ENCODE measurements at regions not wholly inside any gene's neighbourhood (a gene's known extent, or its start where the extent isn't known, plus 50 kb on each side); places are given as distances from the start of the nearest gene placed in this dataset.
"Not testable (repeated sequence)": the region's sequence is repeated elsewhere in the genome, so short reads cannot be mapped to it uniquely, and the experiment has no call there.

- DNase-seq (ENCODE audit: low spot score): no peak
These were observed 806.7 kb upstream of the PRMT6 start for GRCh38 chr1:106249810-106250209.

DNA sequence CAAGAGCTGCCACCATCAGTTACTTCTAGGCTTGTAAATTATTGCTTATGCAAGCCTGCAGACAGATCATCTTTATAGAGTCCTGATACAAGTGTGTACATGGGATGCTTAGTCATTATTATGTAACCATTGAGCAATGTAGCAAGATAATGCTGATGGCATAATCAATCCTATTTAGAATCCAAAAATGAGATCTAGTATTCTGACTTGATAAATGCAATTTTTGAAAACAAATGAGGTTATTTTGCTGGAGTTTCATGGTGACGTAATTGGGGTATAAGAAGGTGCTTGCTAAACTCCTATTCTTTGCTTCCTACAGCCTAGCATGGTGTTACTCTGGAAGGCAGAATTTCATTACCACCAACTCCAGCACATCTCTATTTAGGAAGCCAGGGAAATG, 801.7 kb upstream of the PRMT6 start:
- no peak for DNase-seq (ENCODE audit: low spot score)

DNA sequence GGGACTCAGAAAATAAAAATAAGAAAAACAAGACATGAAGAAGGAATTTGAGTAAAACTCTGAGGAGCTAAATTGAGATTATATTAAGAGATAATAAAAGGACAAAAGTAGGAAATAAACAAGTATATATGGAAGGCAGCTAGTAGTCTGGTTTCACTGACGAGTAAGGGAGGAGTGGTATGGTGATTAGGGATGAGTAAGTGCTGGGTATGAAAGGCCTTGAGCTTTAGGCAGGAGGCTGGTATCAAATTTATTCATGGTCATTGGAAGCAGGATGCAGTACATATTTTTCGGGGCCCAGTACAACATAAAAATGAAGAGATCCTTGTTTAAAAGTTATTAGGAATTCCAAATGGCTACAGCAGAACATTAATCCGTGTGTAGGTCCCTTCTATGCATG, 789.7 kb upstream of the PRMT6 start:
- DNase-seq (ENCODE audit: low spot score): no peak

DNA sequence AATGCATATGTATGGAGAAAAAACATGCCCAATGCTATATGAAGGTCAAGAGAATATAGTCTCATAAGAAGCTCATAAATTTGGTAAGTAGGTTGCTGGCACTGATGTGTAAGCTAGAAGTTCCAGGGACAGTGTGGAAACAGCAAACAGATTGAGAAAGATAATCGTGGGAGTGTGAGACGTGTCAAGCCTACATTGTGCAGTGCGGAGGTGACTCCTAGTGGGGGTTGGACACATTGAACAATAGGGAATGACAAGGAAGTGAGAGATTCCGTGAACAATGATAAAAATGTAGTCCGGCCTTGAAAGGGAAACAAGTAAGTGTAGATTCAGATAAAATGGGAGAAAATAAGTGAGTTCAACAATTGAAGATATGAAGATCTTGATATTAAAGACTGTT, 788.4 kb upstream of the PRMT6 start:
- no peak for DNase-seq (ENCODE audit: low spot score)

DNA sequence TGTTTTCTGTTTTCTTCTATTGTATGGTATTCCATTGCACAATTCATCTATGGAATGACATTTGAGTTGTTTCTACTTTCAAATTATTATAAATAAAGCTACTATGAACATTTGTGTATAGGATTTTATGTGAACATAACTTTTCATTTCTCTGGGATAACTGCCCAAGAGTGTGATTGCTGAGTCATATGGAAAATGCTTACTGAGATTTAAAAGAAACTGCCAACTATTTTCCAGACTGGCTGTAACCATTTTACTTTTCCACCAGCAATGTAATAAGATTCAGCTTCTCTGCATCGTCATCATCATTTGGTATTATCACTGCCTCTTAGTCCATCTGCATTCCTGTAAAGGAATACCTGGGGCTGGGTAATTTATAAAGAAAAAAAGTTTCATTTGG, 779.6 kb upstream of the PRMT6 start:
- no peak for DNase-seq (ENCODE audit: low spot score)

DNA sequence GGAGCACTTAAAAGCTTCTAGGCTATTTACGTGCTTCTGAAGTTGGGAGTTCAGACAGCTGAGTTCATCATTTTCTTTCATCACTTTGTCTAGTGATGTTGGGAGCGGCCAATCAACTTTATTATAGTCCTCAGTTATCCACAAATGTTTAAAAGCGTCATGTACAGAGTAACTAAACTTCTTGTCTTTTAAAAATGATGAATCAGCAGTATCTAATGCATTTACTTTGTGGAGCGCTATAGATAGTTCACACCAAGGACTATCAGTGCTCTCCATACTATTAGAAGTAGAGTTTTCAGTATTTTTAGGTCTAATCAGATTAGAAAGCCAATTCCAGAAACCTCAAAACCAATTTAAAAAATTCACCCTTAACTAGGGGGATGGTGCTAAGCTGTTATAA, 778.7 kb upstream of the PRMT6 start:
- no peak for DNase-seq (ENCODE audit: low spot score)

DNA sequence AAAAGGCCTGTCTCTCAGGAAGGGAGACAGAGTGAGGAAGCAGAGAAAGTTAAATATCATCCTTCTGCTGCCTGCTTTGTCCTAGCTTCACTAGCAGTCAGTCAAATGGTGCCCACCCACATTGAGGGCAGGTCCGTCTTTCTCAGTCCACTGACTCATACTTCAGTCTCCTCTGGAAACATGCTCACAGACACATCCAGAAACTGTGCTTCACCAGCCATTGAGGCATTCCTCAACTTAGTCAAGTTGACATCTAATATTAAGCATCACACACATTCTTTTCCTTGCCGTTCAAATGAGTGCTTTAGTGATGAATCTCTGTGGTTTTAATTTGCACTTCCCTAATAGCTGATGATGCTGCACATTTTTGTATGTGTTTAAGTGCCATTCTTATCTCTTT, 777.8 kb upstream of the PRMT6 start:
- DNase-seq (ENCODE audit: low spot score): no peak

DNA sequence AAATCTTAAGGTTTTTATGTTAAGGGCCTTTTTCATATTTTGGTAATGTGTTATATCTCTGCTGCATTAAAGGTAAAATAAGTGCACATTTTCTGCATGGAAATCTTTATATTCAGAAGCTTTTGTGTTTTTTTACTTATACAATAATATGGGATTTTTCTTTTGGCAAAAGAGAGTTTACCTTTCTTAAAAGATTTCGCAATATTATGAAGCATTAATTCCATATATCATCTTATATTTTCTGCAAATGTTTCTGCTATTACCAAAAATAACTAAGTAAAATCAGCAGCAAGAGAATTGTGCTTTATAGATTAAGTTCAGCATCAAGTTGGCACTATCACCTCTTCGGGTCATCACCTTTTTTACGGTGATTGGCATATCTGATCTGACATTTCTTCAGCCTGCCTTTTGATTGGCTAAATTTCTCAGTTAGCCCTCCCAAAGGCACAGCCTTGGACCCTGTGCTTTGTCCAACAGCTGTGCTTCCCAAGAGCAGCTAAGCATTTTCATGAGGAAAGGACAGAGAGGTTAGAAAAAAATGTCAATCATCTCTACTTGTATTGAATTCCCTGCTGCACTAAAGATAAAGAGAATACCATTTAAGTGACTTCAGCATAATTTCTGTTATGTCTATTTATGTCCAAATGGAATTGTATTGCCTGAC, 767.1 kb upstream of the PRMT6 start:
- DNase-seq (ENCODE audit: low spot score): no peak

GRCh38 chr1:106290805-106291501, 765.5 kb upstream of the PRMT6 start:
- no peak for DNase-seq (ENCODE audit: low spot score)

- no peak for DNase-seq (ENCODE audit: low spot score)
These were observed 764.3 kb upstream of the PRMT6 start for GRCh38 chr1:106292130-106292529.

GRCh38 chr1:106296431-106296830, 760.0 kb upstream of the PRMT6 start:
- no peak for DNase-seq (ENCODE audit: low spot score)

DNA sequence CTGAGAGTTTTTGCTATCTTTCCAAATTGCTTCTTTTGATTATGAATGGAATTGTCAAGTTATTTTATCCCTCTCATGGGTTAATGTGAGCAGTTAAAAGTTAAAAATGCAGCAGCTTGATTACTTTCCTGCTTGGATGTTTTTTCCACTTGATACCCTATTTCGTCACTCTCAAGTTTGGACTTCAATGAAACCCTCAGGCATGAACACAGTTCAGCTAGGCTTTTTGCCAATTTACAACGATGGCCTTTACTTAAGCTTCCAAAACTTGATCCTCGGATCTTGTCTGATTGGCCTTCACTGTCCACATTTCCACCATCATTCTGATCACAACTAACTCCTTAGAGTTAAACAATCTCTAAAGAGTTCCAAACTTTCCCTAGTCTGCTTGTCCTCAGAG, 752.4 kb upstream of the PRMT6 start:
- DNase-seq (ENCODE audit: low spot score): no peak

DNA sequence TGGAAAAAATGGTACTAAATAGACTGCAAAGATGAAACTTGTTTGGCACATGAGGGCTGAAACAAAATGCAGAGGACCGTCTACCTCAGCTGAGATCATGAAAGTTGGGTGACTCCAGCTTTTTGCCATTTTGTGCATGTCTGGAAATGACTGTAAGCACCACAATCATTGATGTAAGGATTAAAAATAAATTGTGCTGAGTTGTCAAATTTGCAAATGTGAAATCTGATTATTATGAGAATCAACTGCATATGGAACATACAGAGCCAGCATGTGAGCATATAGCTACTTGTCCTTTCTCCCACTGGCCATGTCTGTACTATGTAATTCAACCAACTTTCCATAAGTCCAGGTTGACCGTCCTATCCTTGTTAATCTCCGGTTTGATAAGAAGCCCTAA, 736.9 kb upstream of the PRMT6 start:
- no peak for DNase-seq (ENCODE audit: low spot score)

GRCh38 chr1:106325600-106325999, 730.9 kb upstream of the PRMT6 start:
- DNase-seq (ENCODE audit: low spot score): no peak

GRCh38 chr1:106344494-106344893, 712.0 kb upstream of the PRMT6 start:
- DNase-seq (ENCODE audit: low spot score): no peak

GRCh38 chr1:106360252-106360651, 696.2 kb upstream of the PRMT6 start:
- no peak for DNase-seq (ENCODE audit: low spot score)

- no peak for DNase-seq (ENCODE audit: low spot score)
These were observed 689.7 kb upstream of the PRMT6 start for GRCh38 chr1:106366627-106367319.

DNA sequence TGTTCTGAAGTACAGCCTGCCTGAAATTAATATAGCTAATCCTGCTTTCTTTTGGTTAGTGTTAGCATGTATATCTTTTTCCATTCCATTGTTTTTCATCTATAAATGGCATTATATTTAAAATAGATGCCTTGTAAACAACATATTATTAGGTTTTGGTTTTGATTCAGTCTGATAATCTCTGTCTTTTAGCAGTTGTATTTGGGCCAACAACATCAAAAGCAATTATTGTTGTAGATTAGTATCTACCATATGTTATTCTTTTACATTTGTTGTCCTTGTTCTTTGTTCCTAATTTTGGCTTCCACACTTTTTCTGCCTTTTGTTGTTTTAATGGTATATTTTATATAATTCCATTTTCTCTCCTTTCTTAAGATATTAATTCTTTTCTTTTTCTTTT, 678.2 kb upstream of the PRMT6 start:
- no peak for DNase-seq (ENCODE audit: low spot score)

DNA sequence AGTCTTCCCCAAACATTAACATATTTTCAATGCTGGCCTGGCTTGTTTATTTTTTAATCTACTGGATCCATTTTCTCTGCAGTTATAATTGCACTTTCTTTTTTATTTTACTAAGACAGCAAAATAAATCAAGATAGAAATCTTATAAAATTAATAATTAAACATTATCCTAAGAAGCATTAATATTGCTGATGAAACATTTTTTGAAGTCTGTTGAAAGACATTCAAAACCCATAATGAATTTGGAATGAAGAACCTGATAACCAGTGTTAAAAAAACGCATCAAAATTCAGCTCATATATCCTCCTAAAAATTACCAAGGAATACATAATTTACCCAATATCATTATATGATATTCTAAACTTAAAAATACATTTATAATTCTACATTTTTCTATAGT, 675.7 kb upstream of the PRMT6 start:
- DNase-seq (ENCODE audit: low spot score): no peak

- DNase-seq (ENCODE audit: low spot score): not testable (repeated sequence)
These were observed 667.3 kb upstream of the PRMT6 start for GRCh38 chr1:106389160-106389559.

DNA sequence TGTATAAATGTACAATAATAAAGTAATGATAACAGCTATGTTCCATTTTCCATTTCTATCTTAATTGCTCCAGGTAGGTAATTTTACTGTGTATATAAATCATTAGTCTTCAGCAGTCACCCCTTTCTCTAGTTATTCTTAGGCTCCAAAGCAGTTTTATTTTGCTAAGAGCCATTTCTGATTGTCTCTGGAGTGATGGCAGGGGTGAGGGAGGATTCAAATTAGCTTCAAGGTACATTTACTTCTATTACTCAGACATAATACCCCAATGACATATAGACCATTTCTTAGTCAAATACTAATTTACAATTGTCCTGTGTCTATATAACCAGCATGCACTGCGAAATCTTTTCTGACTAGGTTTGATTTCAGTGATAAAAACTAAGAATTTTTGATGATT, 663.4 kb upstream of the PRMT6 start:
- DNase-seq (ENCODE audit: low spot score): no peak

DNA sequence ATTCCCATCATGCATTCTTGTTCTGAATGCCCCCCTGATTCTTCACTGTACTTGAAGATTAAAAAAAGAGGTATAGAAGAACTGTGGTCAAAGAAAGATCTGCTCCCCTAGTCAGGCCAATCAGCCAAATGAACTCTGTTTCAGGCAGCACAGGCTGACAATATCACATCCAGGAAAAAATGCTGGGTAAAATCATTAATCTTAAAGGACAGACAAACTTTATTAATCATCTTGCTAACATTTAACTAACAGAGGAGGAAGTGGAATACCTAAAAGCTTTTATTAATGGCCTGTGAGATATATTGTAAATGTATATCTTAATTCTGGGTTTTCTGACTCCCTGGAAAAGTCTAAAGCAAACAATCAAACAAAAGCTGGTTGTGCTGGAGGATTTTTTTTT, 660.5 kb upstream of the PRMT6 start:
- no peak for DNase-seq (ENCODE audit: low spot score)

- DNase-seq (ENCODE audit: low spot score): no peak
These were observed 658.1 kb upstream of the PRMT6 start for GRCh38 chr1:106398391-106398790.
